Hepatocyte (in vitro differentiated cells): ENCODE measurements at regions not wholly inside any gene's neighbourhood (a gene's known extent, or its start where the extent isn't known, plus 50 kb on each side); places are given as distances from the start of the nearest gene placed in this dataset.

Source experiments
- CTCF ChIP-seq: fragments of 200-600 bp; sonication (generic); IDR thresholded peaks from 2 replicates; pipeline ENCODE4 v1.5.1; 2016; ENCODE audit warnings: antibody characterized with exemption, mild to moderate bottlenecking; ENCODE audit not compliant: poor library complexity
- EZH2 ChIP-seq: fragments of 200-600 bp; sonication (generic); IDR thresholded peaks from 2 replicates; pipeline ENCODE4 v1.6.1; 2016; ENCODE audit warnings: antibody characterized with exemption, mild to moderate bottlenecking, borderline replicate concordance

- TF ChIP-seq CTCF (no peak), EZH2 (no peak)
Observed at GRCh38 chr11:130769782-130770535, 146.3 kb downstream of the SNX19 start.
